GM18858 (cell line): ENCODE measurements at regions not wholly inside any gene's neighbourhood (a gene's known extent, or its start where the extent isn't known, plus 50 kb on each side); places are given as distances from the start of the nearest gene placed in this dataset.

Experiments used
- ATAC-seq: cut with Tn5 transposase; IDR thresholded peaks from one replicate; pipeline ENCODE4 v1.9.1; 2021; ENCODE audit not compliant: unreplicated experiment

DNA sequence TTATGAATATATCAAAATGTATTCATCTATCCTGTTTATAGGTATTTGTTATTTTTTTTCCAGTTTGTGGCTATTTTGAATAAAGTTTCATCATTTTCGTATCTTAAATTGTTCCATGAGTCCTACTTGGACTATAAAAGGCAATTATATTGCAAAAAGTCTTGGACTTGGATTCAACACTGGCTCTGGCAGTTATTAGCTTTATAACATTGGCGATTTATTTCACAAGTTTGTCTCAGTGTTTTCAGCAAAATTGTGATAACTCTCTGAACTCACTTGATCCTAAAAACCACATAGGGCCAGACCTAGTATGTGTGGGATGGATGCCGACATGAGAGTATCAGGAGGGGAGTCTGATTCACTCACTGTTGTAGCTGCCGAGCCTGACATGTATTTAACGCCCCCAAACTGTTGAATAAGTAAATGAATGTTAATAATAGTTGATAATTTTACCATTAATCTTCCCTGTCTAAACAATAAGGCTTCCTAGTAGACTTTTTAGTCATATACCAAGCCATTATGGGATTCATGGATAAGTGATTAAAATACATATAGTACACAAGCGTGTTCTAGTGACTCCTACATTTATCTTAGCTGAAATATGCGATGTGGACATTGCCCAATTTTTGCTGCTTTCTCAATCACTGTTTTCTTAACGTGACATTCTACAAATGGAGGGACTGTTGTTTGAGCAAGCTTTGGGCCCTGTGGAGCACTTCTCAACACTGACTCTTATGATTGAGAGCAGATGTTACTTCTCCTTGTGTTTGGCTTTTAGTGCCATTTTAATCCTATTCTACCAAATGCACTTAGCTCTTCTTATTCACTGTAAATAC, 907.6 kb downstream of the EPHA4 start:
- ATAC-seq, result no peak

DNA sequence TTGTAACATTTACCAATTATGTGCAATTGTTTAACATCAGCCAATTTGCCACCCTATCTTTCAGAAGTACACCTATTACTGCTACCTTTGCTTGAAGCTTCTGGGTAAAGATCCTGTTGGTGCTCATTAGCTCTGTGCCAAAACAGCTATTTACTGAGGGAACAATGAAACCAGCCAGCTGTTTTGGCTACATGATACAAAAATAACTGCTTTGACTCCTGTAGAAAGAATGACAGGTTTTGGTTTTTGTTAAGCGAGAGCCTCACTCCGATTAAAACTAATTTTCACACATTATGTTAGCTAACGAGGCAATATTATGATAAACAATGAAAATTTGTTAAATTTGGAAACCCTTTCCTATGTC, 907.0 kb downstream of the EPHA4 start:
- ATAC-seq, result no peak

DNA sequence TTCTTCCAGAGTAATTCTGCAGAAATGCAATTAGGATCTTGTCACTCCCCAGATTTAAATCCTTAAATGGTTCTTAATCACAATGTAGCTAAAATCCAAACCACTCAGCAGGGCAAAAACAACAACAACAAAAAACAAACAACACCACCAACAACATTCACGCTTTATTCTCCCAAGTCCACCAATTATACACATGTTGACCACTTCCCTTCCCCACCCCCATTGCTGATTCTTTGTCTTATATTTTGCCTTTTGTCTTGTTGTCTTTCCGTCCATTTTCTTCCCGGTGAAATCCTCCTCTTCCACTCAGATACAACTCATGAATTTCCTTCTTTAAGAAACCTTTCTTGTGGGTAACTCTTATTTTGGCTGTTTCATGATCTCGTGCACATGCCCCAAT, 902.8 kb downstream of the EPHA4 start:
- no peak for ATAC-seq

DNA sequence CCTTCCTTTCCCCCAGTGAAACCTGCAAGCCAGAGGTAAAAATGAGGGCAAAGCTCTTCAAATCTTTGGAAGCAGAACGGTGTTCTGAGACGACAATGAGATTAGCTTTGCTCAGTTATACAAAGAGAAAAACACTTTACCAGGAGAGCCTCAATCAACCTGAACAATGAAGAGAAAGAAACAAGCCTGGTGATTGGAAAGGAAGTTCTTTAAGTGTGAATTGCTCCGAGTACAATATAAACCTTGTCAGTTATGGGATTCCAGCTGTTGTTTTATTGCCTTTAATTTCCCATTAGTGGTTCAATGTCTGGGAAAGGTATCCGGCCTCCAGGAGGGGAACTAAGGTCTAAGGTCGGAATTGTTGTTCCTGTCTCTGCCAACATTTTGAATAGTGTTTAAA, 901.6 kb downstream of the EPHA4 start:
- no peak for ATAC-seq

- no peak for ATAC-seq
Observed at GRCh38 chr2:220673151-220673874, 898.8 kb downstream of the EPHA4 start.

- ATAC-seq, result peak; percentile 65
Observed at GRCh38 chr2:220674033-220674432, 898.1 kb downstream of the EPHA4 start.

GRCh38 chr2:220676695-220677094, 895.4 kb downstream of the EPHA4 start:
- no peak for ATAC-seq

DNA sequence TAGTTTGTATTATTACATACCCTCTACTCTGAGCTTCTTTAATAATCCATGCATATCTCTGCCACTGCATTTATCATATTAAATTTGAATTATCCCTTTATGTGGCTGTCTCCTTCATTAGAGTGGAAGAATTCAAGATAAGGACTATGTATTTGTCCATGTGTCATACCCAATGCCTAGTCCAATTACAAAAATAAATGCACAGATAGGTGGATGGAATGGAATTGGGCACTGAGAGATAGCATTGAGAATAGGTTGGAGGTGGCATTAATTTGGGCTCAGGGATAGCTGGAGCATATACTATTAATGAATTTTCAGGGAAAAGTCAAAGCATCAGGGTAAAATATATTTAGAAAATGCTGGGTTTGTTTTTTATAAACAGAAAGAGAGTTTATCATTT, 893.2 kb downstream of the EPHA4 start:
- no peak for ATAC-seq

DNA sequence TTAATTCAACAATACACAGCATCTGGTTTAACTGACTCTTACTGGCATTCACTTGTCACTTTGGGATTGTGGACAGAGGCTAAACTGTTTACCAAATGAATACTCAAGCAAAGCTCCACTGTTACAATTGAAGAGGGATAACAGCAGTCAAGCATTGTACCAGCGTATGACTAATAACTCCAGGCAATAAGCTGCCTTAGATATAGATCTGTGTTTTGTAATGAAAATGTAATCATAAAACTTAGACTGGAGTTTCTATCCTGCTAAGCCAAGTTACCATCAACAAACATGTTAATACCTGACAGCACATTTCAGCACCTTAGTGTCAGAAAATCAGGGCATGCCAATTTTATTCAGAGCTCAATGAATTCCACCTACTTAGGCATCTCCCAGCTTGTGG, 889.5 kb downstream of the EPHA4 start:
- ATAC-seq, result no peak

DNA sequence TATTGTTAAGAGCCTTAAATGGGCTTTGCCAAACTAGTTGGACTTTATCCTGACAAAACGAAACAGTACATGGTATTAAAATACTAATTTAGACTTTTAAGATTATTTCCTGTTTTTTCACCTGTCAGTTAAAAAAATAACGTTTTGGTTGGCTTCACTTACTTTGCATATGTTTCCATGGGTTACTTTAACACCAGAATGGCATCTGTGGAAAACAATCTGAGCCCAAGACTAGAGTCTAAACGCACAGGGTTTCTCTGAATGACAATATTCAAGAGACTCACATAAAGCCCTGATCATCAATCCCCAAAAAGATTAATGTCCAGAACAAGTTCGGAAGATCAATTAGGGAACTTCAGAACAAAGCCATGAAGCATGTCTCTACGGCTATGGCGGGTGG, 888.0 kb downstream of the EPHA4 start:
- ATAC-seq, result no peak

GRCh38 chr2:220687231-220687843, 884.8 kb downstream of the EPHA4 start:
- peak; percentile 77 for ATAC-seq

DNA sequence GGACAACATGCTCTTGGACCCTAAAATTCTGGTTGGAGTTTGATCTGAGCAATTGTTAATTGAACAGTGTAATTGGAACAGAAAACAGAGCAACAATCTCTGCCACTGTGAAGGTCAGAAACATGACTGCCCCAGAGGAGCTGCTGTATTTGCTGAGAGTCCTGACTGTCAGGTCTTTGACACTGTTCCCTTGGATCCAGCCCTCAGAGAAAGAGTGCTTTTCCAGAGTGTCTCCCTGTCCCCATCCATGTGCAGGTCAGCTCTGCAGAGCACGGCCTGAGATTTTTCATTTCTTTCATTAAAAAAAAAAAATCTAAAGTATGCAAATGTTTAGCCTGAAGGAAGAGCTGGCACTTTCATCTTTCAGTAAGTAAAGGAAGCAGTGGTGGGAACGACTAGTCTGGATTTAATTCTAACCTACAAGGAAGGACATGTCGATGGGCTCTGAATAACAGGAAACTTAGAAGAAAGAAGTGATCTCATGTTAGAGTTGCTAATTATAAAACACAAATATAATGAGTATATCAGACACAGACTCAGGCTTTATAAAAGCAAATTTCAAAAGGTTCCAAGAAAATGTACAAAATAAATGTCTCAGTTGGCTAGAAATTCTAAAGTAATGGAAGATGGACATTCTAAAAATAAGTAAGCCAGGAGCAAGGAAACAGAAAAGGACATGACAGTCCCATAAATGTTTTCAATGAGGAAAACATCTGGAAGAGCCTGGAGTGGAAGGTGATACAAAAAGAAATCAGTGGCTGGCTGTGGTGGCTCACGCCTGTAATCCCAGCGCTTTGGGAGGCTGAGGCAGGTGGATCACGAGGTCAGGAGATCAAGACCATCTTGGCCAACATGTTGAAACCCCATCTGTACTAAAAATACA, 876.5 kb downstream of the EPHA4 start:
- no peak for ATAC-seq

GRCh38 chr2:220696280-220696669, 875.8 kb downstream of the EPHA4 start:
- no peak for ATAC-seq

GRCh38 chr2:220697011-220697410, 875.1 kb downstream of the EPHA4 start:
- ATAC-seq, result no peak

- no peak for ATAC-seq
Observed at GRCh38 chr2:220701115-220701514, 871.0 kb downstream of the EPHA4 start.

- no peak for ATAC-seq
Observed at GRCh38 chr2:220703279-220703678, 868.8 kb downstream of the EPHA4 start.

DNA sequence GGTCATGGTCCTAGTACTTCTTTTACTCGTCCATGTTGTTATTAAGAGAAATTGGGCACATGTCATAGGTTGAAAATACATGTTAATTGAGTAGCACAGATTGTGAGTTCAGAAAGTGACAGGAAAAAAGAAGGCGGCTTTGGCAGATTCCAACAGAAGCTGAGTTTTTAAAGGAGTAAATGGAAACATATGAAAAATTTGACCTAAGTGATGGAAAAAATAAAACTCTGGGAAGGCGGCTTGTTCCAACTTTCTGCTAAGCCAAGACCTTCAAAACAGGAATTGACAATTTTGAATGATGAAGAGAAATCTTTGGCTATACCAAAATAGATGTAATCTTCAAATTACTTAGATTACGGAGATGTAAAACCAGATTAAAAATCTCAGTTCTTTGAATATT, 868.0 kb downstream of the EPHA4 start:
- ATAC-seq, result no peak

GRCh38 chr2:220704810-220705209, 867.3 kb downstream of the EPHA4 start:
- no peak for ATAC-seq

DNA sequence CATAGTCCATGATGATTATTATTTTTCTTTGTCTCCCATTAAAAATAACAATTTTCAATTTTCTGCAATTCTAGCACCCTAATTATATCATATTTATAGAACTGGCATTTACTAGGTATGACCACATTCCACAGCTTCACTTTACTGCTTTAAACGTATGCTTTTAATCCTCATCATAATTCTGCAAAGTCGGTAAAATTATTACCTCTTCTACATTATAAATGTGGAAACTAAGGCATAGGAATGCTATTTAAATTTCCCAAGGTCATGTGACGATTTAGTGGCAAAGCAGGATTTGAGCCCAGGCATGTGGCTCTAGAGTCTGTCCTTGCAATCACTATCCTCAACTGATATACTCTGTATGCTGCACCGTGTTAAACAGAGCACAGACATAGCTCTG, 866.4 kb downstream of the EPHA4 start:
- ATAC-seq, result no peak

DNA sequence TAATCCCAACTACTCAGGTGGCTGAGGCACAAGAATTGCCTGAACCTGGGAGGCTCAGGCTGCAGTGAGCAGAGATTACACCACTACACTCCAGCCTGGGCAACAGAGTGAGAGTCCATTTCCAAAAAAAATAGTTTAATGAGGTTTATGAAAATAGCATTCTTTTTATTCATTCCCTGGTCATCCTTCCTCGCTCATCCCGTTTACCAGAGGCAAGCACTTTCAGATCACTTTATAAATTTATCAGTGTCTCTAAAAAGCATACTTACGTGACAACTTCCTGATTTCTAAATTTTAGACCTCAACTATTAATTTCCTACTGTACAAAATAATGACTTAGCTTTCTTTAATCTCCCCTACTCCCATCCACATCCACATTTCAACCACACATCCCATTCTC, 864.8 kb downstream of the EPHA4 start:
- no peak for ATAC-seq

DNA sequence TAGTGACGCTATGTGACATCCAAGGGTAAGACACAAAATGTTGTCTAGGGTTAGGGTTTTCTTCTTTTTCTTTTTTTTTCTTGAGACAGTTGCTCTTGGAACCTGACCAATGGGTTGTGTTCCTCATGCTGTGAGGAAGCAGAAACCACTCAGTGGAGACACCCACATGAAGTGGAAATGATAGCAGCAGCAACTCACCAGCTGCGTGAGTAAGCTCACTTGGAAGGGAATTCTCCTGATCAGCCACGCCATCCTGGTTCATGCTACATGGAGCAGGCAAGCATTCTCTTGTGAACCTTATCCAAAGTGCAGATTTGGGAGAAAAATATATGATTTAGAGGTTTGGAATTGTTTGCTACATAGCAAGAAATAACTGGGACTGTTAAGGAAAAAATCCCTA, 863.7 kb downstream of the EPHA4 start:
- no peak for ATAC-seq
